GM06990 (cell line): ENCODE measurements at regions not wholly inside any gene's neighbourhood (a gene's known extent, or its start where the extent isn't known, plus 50 kb on each side); places are given as distances from the start of the nearest gene placed in this dataset.
"Not testable (repeated sequence)": the region's sequence is repeated elsewhere in the genome, so short reads cannot be mapped to it uniquely, and the experiment has no call there.

ENCODE experiments used
- DNase-seq: peaks from one replicate; pipeline ENCODE4 v3.0.0-alpha.2; 2011; ENCODE audit not compliant: insufficient read length; ENCODE audit errors: extremely low read depth
- H3K27me3 ChIP-seq: replicated peaks from 2 replicates; pipeline ENCODE4 v1.6.0; 2011; ENCODE audit warnings: low read length; ENCODE audit not compliant: control insufficient read depth, insufficient read depth
- H3K36me3 ChIP-seq: 2 replicates; pipeline ENCODE4 v1.5.1; 2011; ENCODE audit warnings: low read length; ENCODE audit not compliant: control insufficient read depth, insufficient read depth
- H3K4me3 ChIP-seq: replicated peaks from 2 replicates; pipeline ENCODE4 v1.5.1; 2011; ENCODE audit warnings: low read depth, mild to moderate bottlenecking, control low read depth, low read length
- TF ChIP-seq, protein P1 (sequence below): IDR thresholded peaks from 2 replicates; pipeline ENCODE4 v1.5.1; 2011; ENCODE audit warnings: low read length, control low read depth, mild to moderate bottlenecking, inconsistent platforms; ENCODE audit not compliant: insufficient read depth, poor library complexity, severe bottlenecking

DNA sequence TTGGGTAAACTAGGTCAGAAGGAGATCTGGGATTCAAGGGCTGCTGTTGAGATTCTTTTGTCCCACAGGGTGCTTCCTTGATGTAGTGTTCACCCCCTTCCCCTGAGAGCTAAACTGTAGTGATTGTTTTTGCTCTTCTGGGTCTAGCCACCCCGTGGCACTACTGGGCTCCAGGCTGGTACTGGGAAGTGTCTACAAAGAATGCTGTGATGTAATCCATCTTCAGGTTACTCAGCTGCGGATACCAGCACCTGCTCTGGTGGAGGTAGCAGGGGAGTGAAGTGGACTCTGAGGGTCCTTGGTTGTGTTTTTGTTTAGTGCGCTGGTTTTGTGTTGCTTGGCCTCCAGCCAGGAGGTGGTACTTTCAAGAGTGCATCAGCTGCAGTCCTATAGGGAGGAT is 365.5 kb downstream of the ZNF674 start:
- no peak for DNase-seq
- no peaks in the 10 kb centered on the region for H3K27me3 ChIP-seq
- H3K4me3 ChIP-seq = no peak overlapping the region
- TF ChIP-seq, protein P1, sequence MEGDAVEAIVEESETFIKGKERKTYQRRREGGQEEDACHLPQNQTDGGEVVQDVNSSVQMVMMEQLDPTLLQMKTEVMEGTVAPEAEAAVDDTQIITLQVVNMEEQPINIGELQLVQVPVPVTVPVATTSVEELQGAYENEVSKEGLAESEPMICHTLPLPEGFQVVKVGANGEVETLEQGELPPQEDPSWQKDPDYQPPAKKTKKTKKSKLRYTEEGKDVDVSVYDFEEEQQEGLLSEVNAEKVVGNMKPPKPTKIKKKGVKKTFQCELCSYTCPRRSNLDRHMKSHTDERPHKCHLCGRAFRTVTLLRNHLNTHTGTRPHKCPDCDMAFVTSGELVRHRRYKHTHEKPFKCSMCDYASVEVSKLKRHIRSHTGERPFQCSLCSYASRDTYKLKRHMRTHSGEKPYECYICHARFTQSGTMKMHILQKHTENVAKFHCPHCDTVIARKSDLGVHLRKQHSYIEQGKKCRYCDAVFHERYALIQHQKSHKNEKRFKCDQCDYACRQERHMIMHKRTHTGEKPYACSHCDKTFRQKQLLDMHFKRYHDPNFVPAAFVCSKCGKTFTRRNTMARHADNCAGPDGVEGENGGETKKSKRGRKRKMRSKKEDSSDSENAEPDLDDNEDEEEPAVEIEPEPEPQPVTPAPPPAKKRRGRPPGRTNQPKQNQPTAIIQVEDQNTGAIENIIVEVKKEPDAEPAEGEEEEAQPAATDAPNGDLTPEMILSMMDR = no peak
- no peaks in the 10 kb centered on the region for H3K36me3 ChIP-seq

DNA sequence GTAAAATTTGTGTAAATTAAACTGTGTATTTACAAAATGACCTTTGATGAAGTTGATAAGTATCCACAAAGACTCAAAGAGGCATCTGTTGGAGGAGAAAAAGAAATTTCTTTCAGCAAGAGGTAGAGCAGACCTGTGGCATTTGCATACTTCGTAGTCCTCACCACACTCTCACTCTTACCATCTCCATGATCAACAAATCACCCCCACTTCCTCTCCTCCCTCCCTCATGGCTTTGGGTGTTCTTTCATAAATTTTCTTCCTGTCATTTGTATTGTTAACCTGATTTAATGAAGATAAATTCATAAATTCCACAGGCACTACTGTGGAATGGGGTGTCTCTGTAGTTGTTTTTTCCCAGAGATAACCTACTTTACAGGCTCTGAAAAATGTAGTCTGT is 366.5 kb downstream of the ZNF674 start:
- TF ChIP-seq, protein P1 = no peak
- Histone ChIP-seq H3K36me3 (no peaks in the 10 kb centered on the region), H3K4me3 (no peak overlapping the region), H3K27me3 (no peaks in the 10 kb centered on the region)
- DNase-seq = no peak

DNA sequence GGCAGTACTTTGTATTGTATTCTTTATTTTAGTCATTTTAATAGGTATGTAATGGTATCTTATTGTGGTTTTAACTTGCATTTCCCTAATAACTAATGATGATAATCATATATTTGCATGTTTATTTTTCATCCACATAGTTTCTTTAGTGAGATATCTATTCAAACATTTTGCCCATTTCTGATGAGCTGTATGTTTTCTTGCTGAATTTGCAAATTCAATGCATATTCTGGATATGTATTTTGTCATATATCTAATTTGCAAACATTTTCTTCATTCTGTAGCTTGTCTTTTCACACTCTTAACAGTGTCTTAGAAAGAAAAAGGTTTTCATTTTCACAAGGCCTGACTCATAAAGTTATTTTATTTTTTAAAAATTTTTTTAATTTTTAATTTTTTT is 372.1 kb downstream of the ZNF674 start:
- Histone ChIP-seq H3K4me3 (no peak overlapping the region), H3K27me3 (no peaks in the 10 kb centered on the region), H3K36me3 (no peaks in the 10 kb centered on the region)
- TF ChIP-seq, protein P1 = no peak
- no peak for DNase-seq

DNA sequence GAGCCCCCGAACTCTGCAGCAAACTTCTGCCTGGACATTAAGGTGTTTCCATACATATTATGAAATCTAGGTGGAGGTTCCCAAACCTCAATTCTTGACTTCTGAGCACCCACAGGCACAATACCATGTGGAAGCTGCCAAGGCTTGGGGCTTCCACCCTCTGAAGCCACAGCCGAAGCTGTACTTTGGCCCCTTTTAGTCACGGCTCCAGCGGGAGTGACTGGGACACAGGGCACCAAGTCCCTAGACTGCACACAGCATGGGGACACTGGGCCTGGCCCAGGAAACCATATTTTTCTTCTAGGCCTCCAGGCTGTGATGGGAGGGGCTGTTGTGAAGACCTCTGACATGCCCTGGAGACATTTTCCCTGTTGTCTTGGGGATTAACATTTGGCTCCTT is 373.8 kb downstream of the ZNF674 start:
- H3K4me3 ChIP-seq, H3K27me3 ChIP-seq, DNase-seq, H3K36me3 ChIP-seq: not testable (repeated sequence)

DNA sequence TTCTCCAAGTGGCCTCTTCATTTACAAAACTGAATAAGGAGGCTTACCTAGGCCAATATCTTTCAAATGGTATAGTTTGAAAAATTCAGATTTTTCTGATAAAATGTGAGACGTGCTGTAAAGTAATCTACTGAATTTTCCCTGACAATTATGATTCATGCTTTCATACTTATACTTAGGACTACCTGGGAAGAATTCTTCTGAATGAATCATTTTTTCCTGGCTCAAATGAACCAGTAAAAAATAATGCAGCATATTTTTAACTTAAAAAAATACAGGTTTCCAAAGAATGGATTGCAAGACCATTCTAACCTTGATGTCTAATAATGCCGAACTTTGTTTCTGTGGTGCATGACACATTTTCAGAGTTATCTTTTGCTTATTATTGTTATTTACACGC is 375.4 kb downstream of the ZNF674 start:
- TF ChIP-seq, protein P1 = no peak
- H3K27me3 ChIP-seq = no peaks in the 10 kb centered on the region; the same call in 1 of the 2 replicates
- H3K4me3 ChIP-seq = no peak overlapping the region
- H3K36me3 ChIP-seq = no peaks in the 10 kb centered on the region
- DNase-seq = no peak

DNA sequence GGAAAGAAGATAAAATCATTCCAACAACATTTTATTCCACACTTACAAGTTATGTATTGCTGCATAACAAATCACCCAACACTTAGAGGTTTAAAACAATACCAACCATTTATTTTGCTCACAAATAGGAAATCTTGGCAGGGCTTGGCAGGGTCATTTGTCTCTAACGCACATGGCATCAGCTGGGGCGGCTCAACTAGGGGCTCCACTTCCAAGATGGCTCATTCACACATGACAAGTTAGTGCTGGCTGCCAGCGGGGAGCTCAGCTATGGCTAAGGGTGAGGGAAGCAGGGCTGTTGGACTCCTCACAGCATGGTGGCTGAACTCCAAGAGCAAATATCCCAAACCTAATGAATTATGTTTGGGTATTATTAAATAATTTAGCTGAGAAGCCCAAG is 377.0 kb downstream of the ZNF674 start:
- Histone ChIP-seq H3K36me3 (no peaks in the 10 kb centered on the region), H3K4me3 (no peak overlapping the region)
- TF ChIP-seq, protein P1 = no peak

More for the DNA sequence above, 377.0 kb downstream of the ZNF674 start:
- DNase-seq = no peak
- no peaks in the 10 kb centered on the region; the same call in none of the 2 replicates for H3K27me3 ChIP-seq
